ENCODE measurements at regions not wholly inside any gene's neighbourhood (a gene's known extent, or its start where the extent isn't known, plus 50 kb on each side); places are given as distances from the start of the nearest gene placed in this dataset.

DNA sequence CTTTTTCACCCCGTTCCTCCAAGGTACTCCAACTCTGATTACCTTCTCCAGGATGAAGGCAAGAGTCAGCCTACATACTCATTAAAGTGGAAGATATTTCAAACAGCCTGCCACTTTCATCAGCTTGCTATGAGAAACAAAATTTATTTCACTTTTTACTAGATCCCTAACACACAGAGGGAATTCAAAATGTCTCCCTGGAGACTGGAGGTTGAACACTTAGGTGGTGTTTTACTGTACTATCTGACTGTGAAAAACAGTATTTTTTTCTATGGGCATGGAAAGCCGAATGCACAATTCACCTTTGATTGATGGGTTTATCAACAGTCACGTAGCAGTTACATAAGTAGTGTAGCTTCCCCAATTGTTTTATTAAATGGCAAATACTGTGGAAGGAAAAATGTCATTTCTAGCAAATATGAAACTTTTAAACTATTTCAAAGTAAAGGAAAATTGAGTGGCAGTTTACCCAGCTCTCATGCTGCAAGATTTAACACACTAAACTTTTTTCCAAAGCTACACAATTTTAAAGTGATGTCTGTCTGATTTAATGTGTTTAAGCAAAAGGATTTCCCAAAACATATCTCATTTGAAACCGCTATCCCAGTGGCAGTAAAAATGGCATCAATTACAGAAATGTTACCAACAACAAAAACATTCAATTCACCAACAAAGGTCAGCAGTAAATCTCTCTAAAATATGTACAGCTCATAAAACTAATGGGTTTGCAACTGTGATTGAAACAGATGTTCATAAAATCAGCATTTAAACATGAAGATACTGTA, 125.0 kb upstream of the TLE4 start:
- Histone ChIP-seq H3K9me3 (no peaks in the 10 kb centered on the region), H3K4me1 (peaks cover 0 to 3% of the 10 kb centered on the region in 2 donors), H3K27me3 (no peaks in the 10 kb centered on the region), H3K36me3 (no peaks in the 10 kb centered on the region), H3K4me3 (no peak overlapping the region), H3K27ac (no peak overlapping the region)
- DNase-seq, result no peak
- no peak for TF ChIP-seq POLR2A (IDR thresholded peaks at IDR 0.05)
- TF ChIP-seq, protein P1, sequence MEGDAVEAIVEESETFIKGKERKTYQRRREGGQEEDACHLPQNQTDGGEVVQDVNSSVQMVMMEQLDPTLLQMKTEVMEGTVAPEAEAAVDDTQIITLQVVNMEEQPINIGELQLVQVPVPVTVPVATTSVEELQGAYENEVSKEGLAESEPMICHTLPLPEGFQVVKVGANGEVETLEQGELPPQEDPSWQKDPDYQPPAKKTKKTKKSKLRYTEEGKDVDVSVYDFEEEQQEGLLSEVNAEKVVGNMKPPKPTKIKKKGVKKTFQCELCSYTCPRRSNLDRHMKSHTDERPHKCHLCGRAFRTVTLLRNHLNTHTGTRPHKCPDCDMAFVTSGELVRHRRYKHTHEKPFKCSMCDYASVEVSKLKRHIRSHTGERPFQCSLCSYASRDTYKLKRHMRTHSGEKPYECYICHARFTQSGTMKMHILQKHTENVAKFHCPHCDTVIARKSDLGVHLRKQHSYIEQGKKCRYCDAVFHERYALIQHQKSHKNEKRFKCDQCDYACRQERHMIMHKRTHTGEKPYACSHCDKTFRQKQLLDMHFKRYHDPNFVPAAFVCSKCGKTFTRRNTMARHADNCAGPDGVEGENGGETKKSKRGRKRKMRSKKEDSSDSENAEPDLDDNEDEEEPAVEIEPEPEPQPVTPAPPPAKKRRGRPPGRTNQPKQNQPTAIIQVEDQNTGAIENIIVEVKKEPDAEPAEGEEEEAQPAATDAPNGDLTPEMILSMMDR (IDR thresholded peaks at IDR 0.05), result no peak
- intact Hi-C loops (cut with DNase I; ENCODE audit: low total_unique reads), result no loop called here

- intact Hi-C loops (cut with DNase I; ENCODE audit: low total_unique reads), result no loop called here
- Histone ChIP-seq H3K27me3 (no peaks in the 10 kb centered on the region), H3K36me3 (no peaks in the 10 kb centered on the region), H3K4me3 (no peak overlapping the region), H3K4me1 (peaks cover 0 to 3% of the 10 kb centered on the region in 2 donors), H3K27ac (no peak overlapping the region), H3K9me3 (no peaks in the 10 kb centered on the region)
- DNase-seq, result no peak
- TF ChIP-seq POLR2A (IDR thresholded peaks at IDR 0.05), result no peak
- TF ChIP-seq, protein P1 (IDR thresholded peaks at IDR 0.05), result no peak
Measured at GRCh38 chr9:79447308-79447605, 124.5 kb upstream of the TLE4 start.

- no peak overlapping the region for H3K4me3 ChIP-seq
- H3K9me3 ChIP-seq, result no peaks in the 10 kb centered on the region
- H3K27me3 ChIP-seq, result no peaks in the 10 kb centered on the region
- DNase-seq, result no peak
- intact Hi-C loops (cut with DNase I; ENCODE audit: low total_unique reads), result no loop called here
- no peak overlapping the region for H3K27ac ChIP-seq
- no peaks in the 10 kb centered on the region for H3K36me3 ChIP-seq
- H3K4me1 ChIP-seq, result peaks cover 0 to 3% of the 10 kb centered on the region in 2 donors
- TF ChIP-seq POLR2A (IDR thresholded peaks at IDR 0.05), result no peak
- TF ChIP-seq, protein P1 (IDR thresholded peaks at IDR 0.05), result no peak
Measured at GRCh38 chr9:79447762-79448161, 124.0 kb upstream of the TLE4 start.

DNA sequence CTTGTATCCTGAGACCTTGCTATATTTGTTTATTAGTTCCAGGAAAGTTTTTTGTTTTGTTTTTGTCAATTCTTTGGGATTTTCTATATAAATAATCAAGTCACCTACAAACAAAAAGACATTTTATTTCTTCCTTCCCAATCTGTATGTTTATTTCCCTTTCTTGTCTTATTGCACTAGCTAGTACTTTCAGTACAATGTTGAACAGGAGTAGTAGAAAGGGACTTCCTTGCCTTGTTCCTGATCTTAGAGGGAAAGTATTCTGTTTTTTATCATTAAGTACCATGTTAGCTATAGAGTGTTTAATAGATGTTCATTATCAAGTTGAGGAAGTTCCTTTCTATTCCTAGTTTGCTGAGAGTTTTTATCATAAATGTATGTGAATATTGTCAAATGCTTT, 119.5 kb upstream of the TLE4 start:
- Histone ChIP-seq H3K36me3 (no peaks in the 10 kb centered on the region), H3K27me3 (no peaks in the 10 kb centered on the region), H3K4me1 (no peaks in the 10 kb centered on the region), H3K9me3 (no peaks in the 10 kb centered on the region), H3K4me3 (no peak overlapping the region), H3K27ac (no peak overlapping the region)
- TF ChIP-seq, protein P1 (IDR thresholded peaks at IDR 0.05), result no peak
- no peak for TF ChIP-seq POLR2A (IDR thresholded peaks at IDR 0.05)
- DNase-seq, result no peak
- intact Hi-C loops (cut with DNase I; ENCODE audit: low total_unique reads), result no loop called here

DNA sequence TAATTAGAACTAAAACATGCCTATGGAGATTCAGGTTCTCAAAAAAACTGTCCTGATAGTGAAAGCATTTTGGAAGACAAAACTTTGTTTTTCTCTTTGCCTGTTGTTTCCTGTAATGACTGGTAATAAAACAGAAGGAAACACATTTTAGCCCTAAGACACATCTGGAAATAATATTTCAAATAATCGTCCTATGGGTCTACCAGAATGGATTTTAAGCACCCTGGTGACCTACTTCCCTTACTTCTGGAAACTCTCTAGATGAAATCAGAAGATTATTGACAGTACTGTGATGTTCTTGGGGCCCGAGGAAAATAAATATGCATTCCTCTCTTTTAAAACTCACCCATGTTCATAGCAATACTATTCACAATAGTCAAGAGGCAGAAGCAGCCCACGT, 110.1 kb upstream of the TLE4 start:
- no peak for DNase-seq
- Histone ChIP-seq H3K36me3 (no peaks in the 10 kb centered on the region), H3K27ac (no peak overlapping the region), H3K4me3 (no peak overlapping the region), H3K4me1 (no peaks in the 10 kb centered on the region), H3K9me3 (no peaks in the 10 kb centered on the region), H3K27me3 (no peaks in the 10 kb centered on the region)
- TF ChIP-seq, protein P1 (IDR thresholded peaks at IDR 0.05), result no peak
- no peak for TF ChIP-seq POLR2A (IDR thresholded peaks at IDR 0.05)
- intact Hi-C loops (cut with DNase I; ENCODE audit: low total_unique reads), result no loop called here

Measured in uterus (tissue), 3 donors.